AG09309 (cell line): ENCODE measurements at regions not wholly inside any gene's neighbourhood (a gene's known extent, or its start where the extent isn't known, plus 50 kb on each side); places are given as distances from the start of the nearest gene placed in this dataset.
A peak's percentile ranks its signal among the peaks of the same experiment; 100 is the strongest.
"Not testable (repeated sequence)": the region's sequence is repeated elsewhere in the genome, so short reads cannot be mapped to it uniquely, and the experiment has no call there.

ENCODE experiments used
- DNase-seq: peaks from one replicate; pipeline ENCODE4 v3.0.0-alpha.2; 2010; ENCODE audit warnings: low read depth
- H3K4me3 ChIP-seq: 2 replicates; pipeline ENCODE4 v1.5.1; 2011; ENCODE audit warnings: mild to moderate bottlenecking, low read depth, low read length, moderate library complexity; ENCODE audit not compliant: control insufficient read depth
- CTCF ChIP-seq: IDR thresholded peaks from 2 replicates; pipeline ENCODE4 v1.5.1; 2011; ENCODE audit warnings: mild to moderate bottlenecking, low read depth, low read length, inconsistent platforms; ENCODE audit not compliant: insufficient read depth, control insufficient read depth; ENCODE audit errors: missing control alignments

- TF ChIP-seq CTCF, result no peak
- peak; percentile 55 for DNase-seq
- H3K4me3 ChIP-seq, result no peak overlapping the region
Measured at GRCh38 chr9:81032030-81032572, 657.2 kb downstream of the TLE1 start.

DNA sequence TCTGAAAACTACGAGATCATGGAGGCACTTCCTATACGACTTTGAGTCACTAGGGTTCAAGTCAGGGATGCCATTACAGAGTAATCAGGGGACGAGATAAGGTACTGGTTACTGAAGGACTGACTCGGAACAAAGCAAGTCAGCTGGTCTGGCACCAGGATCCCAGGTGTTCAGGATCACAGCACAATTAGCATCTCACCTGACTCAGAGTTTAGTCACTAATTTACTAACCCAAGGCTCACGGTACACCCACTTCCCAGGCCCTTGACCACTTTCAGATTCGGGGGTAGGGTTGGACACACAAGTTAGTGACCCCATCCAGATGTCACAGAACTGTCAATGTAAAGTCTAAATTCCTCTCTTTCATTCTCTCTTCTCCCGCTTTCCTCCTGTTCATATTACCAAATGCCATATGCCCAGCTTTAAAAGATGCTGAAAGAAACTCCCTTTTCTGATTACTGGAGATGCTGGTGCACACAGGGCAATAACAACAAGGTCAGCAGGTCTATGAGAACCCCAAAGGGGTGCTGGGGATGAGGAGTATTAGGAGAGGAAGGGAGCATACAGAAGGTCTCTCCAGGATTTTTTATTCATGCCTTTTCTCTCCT lies 657.8 kb downstream of the TLE1 start:
- DNase-seq, result no peak

GRCh38 chr9:81030027-81030426 lies 659.3 kb downstream of the TLE1 start:
- TF ChIP-seq CTCF, result no peak
- H3K4me3 ChIP-seq, result no peak overlapping the region
- no peak for DNase-seq

More for the DNA sequence above, 657.8 kb downstream of the TLE1 start:
- TF ChIP-seq CTCF, result no peak
- H3K4me3 ChIP-seq, result no peak overlapping the region

GRCh38 chr9:81028504-81028903 lies 660.8 kb downstream of the TLE1 start:
- TF ChIP-seq CTCF, result no peak
- DNase-seq, result peak; percentile 64
- H3K4me3 ChIP-seq, result no peak overlapping the region

DNA sequence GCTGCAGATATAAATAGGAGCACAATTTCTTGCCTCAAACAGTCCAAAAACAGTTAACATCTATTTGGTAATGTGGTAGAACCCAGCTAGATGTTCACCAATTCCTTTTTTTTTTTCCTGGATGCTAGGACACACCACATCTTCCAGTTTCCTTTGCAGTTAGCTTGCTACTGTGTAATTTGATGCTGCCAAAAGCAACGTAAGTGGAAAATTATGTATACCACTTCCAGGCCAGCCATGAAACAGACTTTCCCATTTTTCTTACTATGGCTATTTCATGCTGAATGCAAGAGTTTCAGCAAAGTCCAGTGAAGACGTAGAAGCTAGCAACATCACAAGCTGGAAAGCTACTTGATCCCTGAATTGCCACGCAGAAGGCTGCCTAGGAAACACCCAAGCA lies 667.2 kb downstream of the TLE1 start:
- no peak overlapping the region for H3K4me3 ChIP-seq
- no peak for DNase-seq
- TF ChIP-seq CTCF, result no peak

GRCh38 chr9:81014945-81015344 lies 674.4 kb downstream of the TLE1 start:
- not testable (repeated sequence) for H3K4me3 ChIP-seq, DNase-seq

- not testable (repeated sequence) for DNase-seq, H3K4me3 ChIP-seq
Measured at GRCh38 chr9:81013191-81013590, 676.2 kb downstream of the TLE1 start.

DNA sequence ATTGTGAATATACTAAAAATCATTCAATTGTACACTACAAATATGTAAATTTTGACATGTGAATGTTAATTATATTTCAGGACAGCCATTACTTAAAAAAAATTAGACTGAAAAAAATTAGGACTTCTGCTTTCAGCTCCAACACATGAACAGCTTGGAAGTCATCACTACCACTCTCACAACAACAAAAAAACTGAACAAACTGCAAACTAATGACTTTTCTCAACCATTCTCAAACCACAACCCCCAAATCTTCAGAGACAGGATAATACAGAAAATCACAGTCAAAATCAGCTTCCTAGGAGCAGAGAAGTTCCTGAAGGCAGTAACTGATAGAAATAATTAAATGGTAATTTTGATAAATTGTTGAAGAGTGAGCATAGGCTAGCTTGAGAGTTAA lies 686.4 kb downstream of the TLE1 start:
- TF ChIP-seq CTCF, result no peak
- DNase-seq, result no peak

More for the DNA sequence above, 686.4 kb downstream of the TLE1 start:
- H3K4me3 ChIP-seq, result no peak overlapping the region
